Colonic mucosa (tissue), 4 donors: ENCODE measurements at regions not wholly inside any gene's neighbourhood (a gene's known extent, or its start where the extent isn't known, plus 50 kb on each side); places are given as distances from the start of the nearest gene placed in this dataset.

Experiments
- DNase-seq: peaks from one replicate; pipeline ENCODE4 v3.0.0-alpha.2; 2020
- H3K27ac ChIP-seq: fragments of 200-600 bp; one replicate; pipeline ENCODE4 v1.8.0; 2021
- H3K27me3 ChIP-seq: fragments of 200-600 bp; one replicate; pipeline ENCODE4 v1.8.0; 2021
- H3K36me3 ChIP-seq: fragments of 200-600 bp; one replicate; pipeline ENCODE4 v1.8.0; 2021
- H3K4me1 ChIP-seq: fragments of 200-600 bp; one replicate; pipeline ENCODE4 v1.8.0; 2021; ENCODE audit warnings: mild to moderate bottlenecking
- H3K4me3 ChIP-seq: fragments of 200-600 bp; one replicate; pipeline ENCODE4 v1.8.0; 2021
- H3K9ac ChIP-seq, 2 donors: one replicate each; pipeline ENCODE4 v1.7.0; 2013; ENCODE audit warnings: control low read depth in 2 of 2, low read depth in 2 of 2, low read length in 2 of 2
- H3K9me3 ChIP-seq: fragments of 200-600 bp; one replicate; pipeline ENCODE4 v1.8.0; 2021
- CTCF ChIP-seq: fragments of 200-600 bp; IDR thresholded peaks from one replicate; pipeline ENCODE4 v1.8.0; 2022; ENCODE audit warnings: antibody characterized with exemption, mild to moderate bottlenecking
- intact Hi-C: fragments of 100-400 bp; cut with DNase I; formaldehyde crosslinking; loops from one replicate; pipeline ENCODE4 v1.14.1; 2022
- donor health status: healthy.
- donor health status: DM: no; HTN: no; CAD: no.
- donor health status: DM: no; HTN: no; CAD: no.

GRCh38 chr4:27267339-27267969, 406.8 kb downstream of the STIM2 start:
- H3K36me3 ChIP-seq: no peaks in the 10 kb centered on the region
- no peak for TF ChIP-seq CTCF
- H3K9ac ChIP-seq: no peak overlapping the region
- H3K4me3 ChIP-seq: no peak overlapping the region
- no peaks in the 10 kb centered on the region for H3K27me3 ChIP-seq
- intact Hi-C loops: no loop called here
- DNase-seq: no peak
- H3K9me3 ChIP-seq: no peaks in the 10 kb centered on the region
- no peak overlapping the region for H3K27ac ChIP-seq
- H3K4me1 ChIP-seq: no peaks in the 10 kb centered on the region

DNA sequence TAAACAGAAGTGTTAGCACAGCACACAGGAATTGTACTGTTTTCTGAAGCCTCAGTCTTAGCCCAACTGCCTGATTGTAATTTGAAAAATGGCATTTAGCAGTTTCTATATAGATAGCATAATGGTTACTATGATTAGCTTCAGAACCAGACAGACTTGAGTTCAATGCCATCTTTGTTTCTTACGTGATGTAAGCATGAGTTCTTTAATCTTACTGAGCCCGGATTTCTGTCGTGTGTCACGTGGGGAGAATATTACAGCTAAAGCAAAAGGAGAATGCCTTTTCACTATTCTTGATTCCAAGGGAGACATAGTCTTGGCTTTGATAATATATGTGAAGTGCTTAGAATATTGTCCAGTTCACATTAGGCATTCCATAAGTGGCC, 407.3 kb downstream of the STIM2 start:
- no peaks in the 10 kb centered on the region for H3K4me1 ChIP-seq

DNA sequence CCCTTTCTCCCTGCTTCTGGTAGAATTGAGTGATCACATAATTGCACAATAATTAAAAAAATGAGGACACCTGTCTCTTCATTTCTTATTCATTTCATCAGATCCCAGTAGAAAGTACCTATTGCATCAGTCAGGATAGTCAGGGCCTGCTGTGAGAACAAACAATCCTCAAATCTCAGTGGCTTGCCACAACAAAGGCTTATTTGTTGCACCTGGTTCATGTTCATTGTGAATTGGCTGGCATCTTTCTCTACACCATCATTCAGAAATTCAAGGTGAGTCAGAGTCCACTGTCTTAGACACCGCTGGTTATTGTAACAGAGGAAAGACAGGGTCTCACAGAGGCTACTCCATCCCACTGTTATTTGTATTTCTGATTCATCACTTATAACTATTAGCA, 409.8 kb downstream of the STIM2 start:
- intact Hi-C loops: no loop called here
- DNase-seq: no peak
- H3K9ac ChIP-seq: no peak overlapping the region

More for the DNA sequence above, 407.3 kb downstream of the STIM2 start:
- no peak overlapping the region for H3K4me3 ChIP-seq
- no peaks in the 10 kb centered on the region for H3K36me3 ChIP-seq
- no peaks in the 10 kb centered on the region for H3K27me3 ChIP-seq
- no peak overlapping the region for H3K27ac ChIP-seq
- TF ChIP-seq CTCF: no peak
- H3K9me3 ChIP-seq: no peaks in the 10 kb centered on the region
- no peak for DNase-seq
- no peak overlapping the region for H3K9ac ChIP-seq
- intact Hi-C loops: no loop called here

DNA sequence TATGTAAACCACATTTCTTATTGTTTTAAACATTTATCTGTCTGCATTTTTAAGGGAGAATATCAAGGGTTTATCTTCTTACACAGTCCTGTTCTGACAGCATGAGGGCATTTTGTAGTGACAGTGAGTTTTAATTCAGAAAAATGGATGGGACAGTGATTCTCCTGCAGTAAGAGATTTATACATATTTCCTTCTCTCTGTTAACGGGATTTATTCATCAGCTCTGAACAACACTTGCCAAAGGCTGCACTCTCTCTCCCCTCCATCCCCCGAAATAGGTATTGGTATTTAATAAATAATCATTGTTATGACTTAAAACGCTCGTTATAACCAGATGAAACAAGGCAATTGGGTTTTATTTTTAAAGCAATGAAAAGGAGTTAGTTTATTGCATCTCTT, 410.9 kb downstream of the STIM2 start:
- H3K9me3 ChIP-seq: no peaks in the 10 kb centered on the region
- H3K9ac ChIP-seq: no peak overlapping the region
- intact Hi-C loops: no loop called here
- no peak for TF ChIP-seq CTCF
- H3K36me3 ChIP-seq: no peaks in the 10 kb centered on the region
- H3K27me3 ChIP-seq: no peaks in the 10 kb centered on the region
- H3K4me3 ChIP-seq: no peak overlapping the region
- no peak for DNase-seq
- H3K27ac ChIP-seq: no peak overlapping the region
- H3K4me1 ChIP-seq: no peaks in the 10 kb centered on the region

More for the DNA sequence above, 409.8 kb downstream of the STIM2 start:
- H3K4me1 ChIP-seq: no peaks in the 10 kb centered on the region
- no peaks in the 10 kb centered on the region for H3K9me3 ChIP-seq
- H3K27me3 ChIP-seq: no peaks in the 10 kb centered on the region
- H3K4me3 ChIP-seq: no peak overlapping the region
- no peak for TF ChIP-seq CTCF
- no peaks in the 10 kb centered on the region for H3K36me3 ChIP-seq
- H3K27ac ChIP-seq: no peak overlapping the region

- no peak for TF ChIP-seq CTCF
- no peak overlapping the region for H3K27ac ChIP-seq
- H3K4me1 ChIP-seq: no peaks in the 10 kb centered on the region
- no peaks in the 10 kb centered on the region for H3K27me3 ChIP-seq
- DNase-seq: no peak
- no peaks in the 10 kb centered on the region for H3K36me3 ChIP-seq
- no peak overlapping the region for H3K9ac ChIP-seq
- H3K4me3 ChIP-seq: no peak overlapping the region
- no peaks in the 10 kb centered on the region for H3K9me3 ChIP-seq
- intact Hi-C loops: no loop called here
Measured at GRCh38 chr4:27272217-27272616, 411.6 kb downstream of the STIM2 start.
